WTC11 (cell line): ENCODE measurements at regions not wholly inside any gene's neighbourhood (a gene's known extent, or its start where the extent isn't known, plus 50 kb on each side); places are given as distances from the start of the nearest gene placed in this dataset.

Experiments
- HMGA2 ChIP-seq: fragments of 250-450 bp; sonication (Bioruptor Pico); IDR thresholded peaks from 2 replicates; pipeline ENCODE4 v1.4.0; 2021; ENCODE audit warnings: mild to moderate bottlenecking, moderate library complexity
- SMAD4 ChIP-seq: sonication (generic); formaldehyde crosslinking; IDR thresholded peaks from 2 replicates; pipeline ENCODE4 v1.8.0; 2022; ENCODE audit warnings: mild to moderate bottlenecking, missing genetic modification reagents
- TF ChIP-seq, protein P1 (sequence below): fragments of 200-600 bp; IDR thresholded peaks from 2 replicates; pipeline ENCODE4 v1.8.0; 2022; ENCODE audit warnings: antibody characterized with exemption
- TF ChIP-seq, protein P2 (sequence below): sonication (generic); formaldehyde crosslinking; IDR thresholded peaks from 2 replicates; pipeline ENCODE4 v1.8.1; 2023; ENCODE audit warnings: mild to moderate bottlenecking, missing genetic modification reagents, borderline replicate concordance
- TF ChIP-seq, protein P3 (sequence below): sonication (generic); formaldehyde crosslinking; IDR thresholded peaks from 2 replicates; pipeline ENCODE4 v1.8.0; 2022; ENCODE audit warnings: mild to moderate bottlenecking, missing genetic modification reagents
- TF ChIP-seq, protein P4 (sequence below): sonication (generic); formaldehyde crosslinking; IDR thresholded peaks from 2 replicates; pipeline ENCODE4 v1.8.0; 2022; ENCODE audit warnings: mild to moderate bottlenecking, missing genetic modification reagents

DNA sequence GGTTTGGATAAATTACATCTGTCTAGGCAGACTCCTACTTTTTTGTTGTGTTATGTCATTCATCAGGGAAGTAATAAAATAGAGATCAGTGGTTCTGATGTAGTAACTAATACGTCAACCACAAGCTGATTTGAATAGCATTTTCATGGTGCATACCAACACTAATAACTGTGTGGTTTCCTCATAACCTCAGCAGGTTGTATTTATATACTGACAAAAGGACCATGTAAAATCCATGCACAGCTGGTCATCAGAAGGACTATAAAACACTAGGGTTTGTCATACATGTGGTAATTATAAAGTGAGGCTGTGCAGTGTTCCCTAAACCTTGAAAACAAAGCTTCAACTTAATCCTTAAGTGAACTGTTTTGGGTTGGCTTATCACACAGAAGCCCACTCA is 216.8 kb upstream of the RBMS3 start:
- TF ChIP-seq HMGA2 (CRISPR knock-in tag): no peak
- TF ChIP-seq, protein P1, sequence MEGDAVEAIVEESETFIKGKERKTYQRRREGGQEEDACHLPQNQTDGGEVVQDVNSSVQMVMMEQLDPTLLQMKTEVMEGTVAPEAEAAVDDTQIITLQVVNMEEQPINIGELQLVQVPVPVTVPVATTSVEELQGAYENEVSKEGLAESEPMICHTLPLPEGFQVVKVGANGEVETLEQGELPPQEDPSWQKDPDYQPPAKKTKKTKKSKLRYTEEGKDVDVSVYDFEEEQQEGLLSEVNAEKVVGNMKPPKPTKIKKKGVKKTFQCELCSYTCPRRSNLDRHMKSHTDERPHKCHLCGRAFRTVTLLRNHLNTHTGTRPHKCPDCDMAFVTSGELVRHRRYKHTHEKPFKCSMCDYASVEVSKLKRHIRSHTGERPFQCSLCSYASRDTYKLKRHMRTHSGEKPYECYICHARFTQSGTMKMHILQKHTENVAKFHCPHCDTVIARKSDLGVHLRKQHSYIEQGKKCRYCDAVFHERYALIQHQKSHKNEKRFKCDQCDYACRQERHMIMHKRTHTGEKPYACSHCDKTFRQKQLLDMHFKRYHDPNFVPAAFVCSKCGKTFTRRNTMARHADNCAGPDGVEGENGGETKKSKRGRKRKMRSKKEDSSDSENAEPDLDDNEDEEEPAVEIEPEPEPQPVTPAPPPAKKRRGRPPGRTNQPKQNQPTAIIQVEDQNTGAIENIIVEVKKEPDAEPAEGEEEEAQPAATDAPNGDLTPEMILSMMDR: no peak
- TF ChIP-seq, protein P2, sequence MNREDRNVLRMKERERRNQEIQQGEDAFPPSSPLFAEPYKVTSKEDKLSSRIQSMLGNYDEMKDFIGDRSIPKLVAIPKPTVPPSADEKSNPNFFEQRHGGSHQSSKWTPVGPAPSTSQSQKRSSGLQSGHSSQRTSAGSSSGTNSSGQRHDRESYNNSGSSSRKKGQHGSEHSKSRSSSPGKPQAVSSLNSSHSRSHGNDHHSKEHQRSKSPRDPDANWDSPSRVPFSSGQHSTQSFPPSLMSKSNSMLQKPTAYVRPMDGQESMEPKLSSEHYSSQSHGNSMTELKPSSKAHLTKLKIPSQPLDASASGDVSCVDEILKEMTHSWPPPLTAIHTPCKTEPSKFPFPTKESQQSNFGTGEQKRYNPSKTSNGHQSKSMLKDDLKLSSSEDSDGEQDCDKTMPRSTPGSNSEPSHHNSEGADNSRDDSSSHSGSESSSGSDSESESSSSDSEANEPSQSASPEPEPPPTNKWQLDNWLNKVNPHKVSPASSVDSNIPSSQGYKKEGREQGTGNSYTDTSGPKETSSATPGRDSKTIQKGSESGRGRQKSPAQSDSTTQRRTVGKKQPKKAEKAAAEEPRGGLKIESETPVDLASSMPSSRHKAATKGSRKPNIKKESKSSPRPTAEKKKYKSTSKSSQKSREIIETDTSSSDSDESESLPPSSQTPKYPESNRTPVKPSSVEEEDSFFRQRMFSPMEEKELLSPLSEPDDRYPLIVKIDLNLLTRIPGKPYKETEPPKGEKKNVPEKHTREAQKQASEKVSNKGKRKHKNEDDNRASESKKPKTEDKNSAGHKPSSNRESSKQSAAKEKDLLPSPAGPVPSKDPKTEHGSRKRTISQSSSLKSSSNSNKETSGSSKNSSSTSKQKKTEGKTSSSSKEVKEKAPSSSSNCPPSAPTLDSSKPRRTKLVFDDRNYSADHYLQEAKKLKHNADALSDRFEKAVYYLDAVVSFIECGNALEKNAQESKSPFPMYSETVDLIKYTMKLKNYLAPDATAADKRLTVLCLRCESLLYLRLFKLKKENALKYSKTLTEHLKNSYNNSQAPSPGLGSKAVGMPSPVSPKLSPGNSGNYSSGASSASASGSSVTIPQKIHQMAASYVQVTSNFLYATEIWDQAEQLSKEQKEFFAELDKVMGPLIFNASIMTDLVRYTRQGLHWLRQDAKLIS (CRISPR knock-in tag): no peak
- TF ChIP-seq SMAD4 (CRISPR knock-in tag): no peak
- TF ChIP-seq, protein P3, sequence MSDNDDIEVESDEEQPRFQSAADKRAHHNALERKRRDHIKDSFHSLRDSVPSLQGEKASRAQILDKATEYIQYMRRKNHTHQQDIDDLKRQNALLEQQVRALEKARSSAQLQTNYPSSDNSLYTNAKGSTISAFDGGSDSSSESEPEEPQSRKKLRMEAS (CRISPR knock-in tag): no peak
- TF ChIP-seq, protein P4, sequence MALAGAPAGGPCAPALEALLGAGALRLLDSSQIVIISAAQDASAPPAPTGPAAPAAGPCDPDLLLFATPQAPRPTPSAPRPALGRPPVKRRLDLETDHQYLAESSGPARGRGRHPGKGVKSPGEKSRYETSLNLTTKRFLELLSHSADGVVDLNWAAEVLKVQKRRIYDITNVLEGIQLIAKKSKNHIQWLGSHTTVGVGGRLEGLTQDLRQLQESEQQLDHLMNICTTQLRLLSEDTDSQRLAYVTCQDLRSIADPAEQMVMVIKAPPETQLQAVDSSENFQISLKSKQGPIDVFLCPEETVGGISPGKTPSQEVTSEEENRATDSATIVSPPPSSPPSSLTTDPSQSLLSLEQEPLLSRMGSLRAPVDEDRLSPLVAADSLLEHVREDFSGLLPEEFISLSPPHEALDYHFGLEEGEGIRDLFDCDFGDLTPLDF (CRISPR knock-in tag): no peak
